22Rv1 (cell line): ENCODE measurements at regions not wholly inside any gene's neighbourhood (a gene's known extent, or its start where the extent isn't known, plus 50 kb on each side); places are given as distances from the start of the nearest gene placed in this dataset.

Source experiments
- H3K27ac ChIP-seq: fragments of 450-650 bp; 2 replicates; pipeline ENCODE4 v1.5.1; 2017
- CTCF ChIP-seq: fragments of 450-650 bp; IDR thresholded peaks from 2 replicates; pipeline ENCODE4 v1.5.1; 2017; ENCODE audit warnings: mild to moderate bottlenecking
- ZFX ChIP-seq: fragments of 450-650 bp; IDR thresholded peaks from 2 replicates; pipeline ENCODE4 v1.6.1; 2017; ENCODE audit warnings: antibody characterized with exemption, borderline replicate concordance

- TF ChIP-seq ZFX: no peak
- no peak for TF ChIP-seq CTCF
- no peak overlapping the region for H3K27ac ChIP-seq
These were observed 174.3 kb downstream of the KCNE4 start for GRCh38 chr2:223226264-223226663.

DNA sequence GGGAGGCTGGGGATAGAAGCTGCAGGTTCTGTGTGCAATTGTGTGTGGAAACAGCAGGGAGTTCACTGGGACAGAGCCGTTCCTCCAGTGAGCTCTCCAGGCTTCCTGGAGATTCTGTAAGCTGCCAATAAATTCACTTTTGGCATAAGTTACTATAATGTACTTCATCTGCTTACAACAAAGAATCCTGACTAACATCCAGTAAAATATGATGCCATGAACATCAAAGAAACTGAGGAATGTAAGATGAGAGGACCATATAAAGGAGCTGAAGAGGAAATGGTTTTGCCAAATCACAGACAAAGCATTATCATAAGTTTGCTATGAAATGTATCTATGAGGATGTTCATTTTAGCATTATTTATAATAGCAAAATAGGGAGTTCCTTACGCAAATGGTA, 175.3 kb downstream of the KCNE4 start:
- no peak overlapping the region for H3K27ac ChIP-seq
- TF ChIP-seq CTCF (no peak), ZFX (no peak)

GRCh38 chr2:223228871-223229270, 176.9 kb downstream of the KCNE4 start:
- TF ChIP-seq ZFX (no peak), CTCF (no peak)

GRCh38 chr2:223230352-223230751, 178.4 kb downstream of the KCNE4 start:
- TF ChIP-seq ZFX (no peak), CTCF (no peak)
- no peak overlapping the region for H3K27ac ChIP-seq

More at GRCh38 chr2:223228871-223229270, 176.9 kb downstream of the KCNE4 start:
- H3K27ac ChIP-seq: no peak overlapping the region

DNA sequence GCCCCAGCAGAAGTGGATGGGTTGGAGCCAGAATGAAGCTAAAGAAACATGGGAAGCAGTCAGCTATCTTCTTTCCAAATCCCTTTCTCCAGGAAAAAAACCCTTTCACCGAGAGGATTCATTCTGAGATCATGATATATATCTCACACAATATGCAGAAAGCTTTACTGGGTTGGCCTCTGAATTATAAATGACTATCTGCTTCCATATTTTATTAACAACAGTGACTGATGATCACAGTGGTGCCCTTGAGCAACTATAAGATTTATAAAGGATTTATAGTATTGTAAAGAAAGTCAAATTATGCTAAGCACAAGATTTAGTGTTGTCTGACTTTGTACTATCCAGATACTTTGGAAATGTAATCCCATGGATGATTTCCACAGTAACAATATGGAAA, 180.3 kb downstream of the KCNE4 start:
- TF ChIP-seq CTCF: no peak
- no peak for TF ChIP-seq ZFX
- H3K27ac ChIP-seq: no peak overlapping the region

DNA sequence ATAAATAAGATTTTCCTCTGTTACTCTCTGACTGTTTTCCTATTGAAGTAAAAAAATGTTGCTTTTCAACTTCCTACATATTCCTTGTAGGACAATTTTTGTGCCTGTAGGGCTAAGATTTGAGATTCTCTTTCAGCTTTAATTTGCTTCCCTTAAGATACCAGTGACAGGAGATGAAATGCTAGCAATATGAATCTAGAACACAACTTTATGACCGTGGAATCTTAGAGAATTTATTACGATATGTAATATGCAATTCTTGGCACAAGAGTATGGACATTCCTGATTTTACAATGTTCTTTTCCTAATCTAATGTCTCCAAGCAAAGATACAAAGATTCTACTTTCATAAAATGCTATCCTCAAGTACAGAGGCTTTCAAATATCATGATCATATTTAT, 180.9 kb downstream of the KCNE4 start:
- TF ChIP-seq CTCF (no peak), ZFX (no peak)

GRCh38 chr2:223235986-223236385, 184.0 kb downstream of the KCNE4 start:
- H3K27ac ChIP-seq: no peak overlapping the region
- TF ChIP-seq ZFX (no peak), CTCF (no peak)

More for the DNA sequence above, 180.9 kb downstream of the KCNE4 start:
- H3K27ac ChIP-seq: no peak overlapping the region
